ENCODE measurements at regions not wholly inside any gene's neighbourhood (a gene's known extent, or its start where the extent isn't known, plus 50 kb on each side); places are given as distances from the start of the nearest gene placed in this dataset.

DNA sequence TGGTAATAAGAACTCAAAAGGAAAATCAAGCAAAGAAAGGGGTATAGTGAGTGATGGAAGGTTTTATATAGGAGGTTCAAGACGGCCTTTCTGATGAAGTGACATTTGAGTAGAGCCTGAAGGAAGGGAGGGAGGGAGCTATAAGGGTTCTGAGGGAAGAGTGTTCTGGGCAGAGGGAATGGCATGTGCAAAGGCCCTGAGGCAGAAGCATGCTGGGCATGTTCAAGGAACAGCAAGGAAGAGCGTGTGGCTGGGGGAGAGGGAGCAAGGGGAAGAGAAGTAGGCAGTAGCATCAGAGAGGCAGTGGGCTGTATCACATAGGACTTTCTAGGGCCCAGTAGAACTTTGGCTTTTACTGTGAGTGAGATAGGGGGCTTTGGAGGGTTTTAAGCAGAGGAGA, 108.9 kb upstream of the NAV2 start:
- TF ChIP-seq, protein P1, sequence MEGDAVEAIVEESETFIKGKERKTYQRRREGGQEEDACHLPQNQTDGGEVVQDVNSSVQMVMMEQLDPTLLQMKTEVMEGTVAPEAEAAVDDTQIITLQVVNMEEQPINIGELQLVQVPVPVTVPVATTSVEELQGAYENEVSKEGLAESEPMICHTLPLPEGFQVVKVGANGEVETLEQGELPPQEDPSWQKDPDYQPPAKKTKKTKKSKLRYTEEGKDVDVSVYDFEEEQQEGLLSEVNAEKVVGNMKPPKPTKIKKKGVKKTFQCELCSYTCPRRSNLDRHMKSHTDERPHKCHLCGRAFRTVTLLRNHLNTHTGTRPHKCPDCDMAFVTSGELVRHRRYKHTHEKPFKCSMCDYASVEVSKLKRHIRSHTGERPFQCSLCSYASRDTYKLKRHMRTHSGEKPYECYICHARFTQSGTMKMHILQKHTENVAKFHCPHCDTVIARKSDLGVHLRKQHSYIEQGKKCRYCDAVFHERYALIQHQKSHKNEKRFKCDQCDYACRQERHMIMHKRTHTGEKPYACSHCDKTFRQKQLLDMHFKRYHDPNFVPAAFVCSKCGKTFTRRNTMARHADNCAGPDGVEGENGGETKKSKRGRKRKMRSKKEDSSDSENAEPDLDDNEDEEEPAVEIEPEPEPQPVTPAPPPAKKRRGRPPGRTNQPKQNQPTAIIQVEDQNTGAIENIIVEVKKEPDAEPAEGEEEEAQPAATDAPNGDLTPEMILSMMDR (IDR thresholded peaks at IDR 0.05; ENCODE audit: low read depth, low read length): no peak
- TF ChIP-seq EZH2phosphoT487 (IDR thresholded peaks at IDR 0.05; ENCODE audit: low read depth): no peak
- H3K4me1 ChIP-seq (ENCODE audit: low read length): no peaks in the 10 kb centered on the region
- peaks cover 23% of the 10 kb centered on the region for H3K27me3 ChIP-seq (ENCODE audit: low read depth, low read length)
- H3K4me2 ChIP-seq (ENCODE audit: low read length): no peak overlapping the region
- no peaks in the 10 kb centered on the region for H3K36me3 ChIP-seq (replicated peaks; ENCODE audit: low read depth, low read length)
- H3K9ac ChIP-seq (ENCODE audit: low read length): no peak overlapping the region
- H3K9me3 ChIP-seq (ENCODE audit: insufficient read depth, low read length): no peaks in the 10 kb centered on the region; the same call in 1 of the 2 replicates
- H4K20me1 ChIP-seq (ENCODE audit: insufficient read depth, low read length): no peaks in the 10 kb centered on the region
- no peak overlapping the region for H3K27ac ChIP-seq (ENCODE audit: low read length)
- H3K79me2 ChIP-seq (ENCODE audit: low read length): no peaks in the 10 kb centered on the region
- H3K4me3 ChIP-seq (ENCODE audit: low read length): no peak overlapping the region
- H2AFZ ChIP-seq (ENCODE audit: low read depth, low read length): no peak overlapping the region

DNA sequence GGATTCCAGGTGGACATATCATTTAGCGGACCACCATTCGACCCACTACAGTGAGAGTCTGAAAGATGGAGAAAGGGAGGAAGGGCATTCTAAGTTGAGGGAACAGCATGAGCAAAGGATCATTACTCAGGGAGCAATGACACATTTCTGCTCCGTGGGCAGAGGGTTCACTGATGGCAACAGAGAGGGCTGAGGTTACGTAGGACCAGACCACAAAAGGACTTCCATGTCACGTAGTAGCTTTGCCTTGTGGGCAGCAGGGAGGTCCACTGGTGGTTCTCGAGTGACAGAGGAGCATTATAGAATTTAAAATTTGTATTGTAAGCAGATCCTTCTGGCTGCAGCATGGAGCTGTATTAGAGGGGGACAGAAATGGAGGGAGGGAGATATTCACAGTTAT, 109.7 kb upstream of the NAV2 start:
- Histone ChIP-seq H3K27ac (ENCODE audit: low read length) (no peak overlapping the region), H3K4me3 (ENCODE audit: low read length) (no peak overlapping the region), H3K4me1 (ENCODE audit: low read length) (no peaks in the 10 kb centered on the region), H3K27me3 (ENCODE audit: low read depth, low read length) (peaks cover 23% of the 10 kb centered on the region), H4K20me1 (ENCODE audit: insufficient read depth, low read length) (no peaks in the 10 kb centered on the region), H2AFZ (ENCODE audit: low read depth, low read length) (no peak overlapping the region), H3K36me3 (replicated peaks; ENCODE audit: low read depth, low read length) (no peaks in the 10 kb centered on the region), H3K79me2 (ENCODE audit: low read length) (no peaks in the 10 kb centered on the region), H3K9ac (ENCODE audit: low read length) (no peak overlapping the region), H3K4me2 (ENCODE audit: low read length) (no peak overlapping the region), H3K9me3 (ENCODE audit: insufficient read depth, low read length) (no peaks in the 10 kb centered on the region; the same call in 1 of the 2 replicates)
- TF ChIP-seq, protein P1 (IDR thresholded peaks at IDR 0.05; ENCODE audit: low read depth, low read length): no peak
- no peak for TF ChIP-seq EZH2phosphoT487 (IDR thresholded peaks at IDR 0.05; ENCODE audit: low read depth)

- Histone ChIP-seq H3K36me3 (replicated peaks; ENCODE audit: low read depth, low read length) (no peaks in the 10 kb centered on the region), H3K27me3 (ENCODE audit: low read depth, low read length) (peaks cover 23% of the 10 kb centered on the region), H3K27ac (ENCODE audit: low read length) (no peak overlapping the region), H3K79me2 (ENCODE audit: low read length) (no peaks in the 10 kb centered on the region), H3K9ac (ENCODE audit: low read length) (no peak overlapping the region), H3K4me2 (ENCODE audit: low read length) (no peak overlapping the region), H2AFZ (ENCODE audit: low read depth, low read length) (no peak overlapping the region), H3K4me3 (ENCODE audit: low read length) (no peak overlapping the region), H3K9me3 (ENCODE audit: insufficient read depth, low read length) (no peaks in the 10 kb centered on the region; the same call in 1 of the 2 replicates), H3K4me1 (ENCODE audit: low read length) (no peaks in the 10 kb centered on the region), H4K20me1 (ENCODE audit: insufficient read depth, low read length) (no peaks in the 10 kb centered on the region)
- TF ChIP-seq EZH2phosphoT487 (IDR thresholded peaks at IDR 0.05; ENCODE audit: low read depth): no peak
- TF ChIP-seq, protein P1 (IDR thresholded peaks at IDR 0.05; ENCODE audit: low read depth, low read length): no peak
Measured at GRCh38 chr11:19602406-19602805, 110.2 kb upstream of the NAV2 start.

DNA sequence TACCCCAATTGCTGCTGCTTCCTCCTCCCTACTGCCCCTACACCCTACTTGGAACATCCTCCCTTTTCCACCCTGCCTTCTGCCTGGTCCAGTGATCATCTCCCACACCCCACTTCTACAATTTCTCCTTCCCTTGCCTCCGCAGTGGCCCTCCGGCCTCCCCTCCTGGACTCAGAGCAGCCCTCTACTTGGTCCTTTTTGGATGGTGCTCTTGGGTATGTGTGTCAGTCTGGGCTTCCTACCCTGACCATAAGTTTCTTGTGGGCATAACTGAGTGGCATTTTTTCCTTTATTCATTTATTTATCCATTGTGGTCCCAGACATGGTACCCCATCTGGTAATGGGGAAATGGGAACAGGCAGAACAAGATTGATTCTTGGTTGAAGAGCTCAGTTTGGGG, 111.4 kb upstream of the NAV2 start:
- Histone ChIP-seq H3K79me2 (ENCODE audit: low read length) (no peaks in the 10 kb centered on the region), H3K4me1 (ENCODE audit: low read length) (no peaks in the 10 kb centered on the region), H3K27ac (ENCODE audit: low read length) (no peak overlapping the region), H3K36me3 (replicated peaks; ENCODE audit: low read depth, low read length) (no peaks in the 10 kb centered on the region), H3K27me3 (ENCODE audit: low read depth, low read length) (peaks cover 23% of the 10 kb centered on the region), H3K4me2 (ENCODE audit: low read length) (no peak overlapping the region), H4K20me1 (ENCODE audit: insufficient read depth, low read length) (no peaks in the 10 kb centered on the region), H3K9ac (ENCODE audit: low read length) (no peak overlapping the region), H3K4me3 (ENCODE audit: low read length) (no peak overlapping the region), H3K9me3 (ENCODE audit: insufficient read depth, low read length) (no peaks in the 10 kb centered on the region; the same call in 1 of the 2 replicates), H2AFZ (ENCODE audit: low read depth, low read length) (no peak overlapping the region)
- TF ChIP-seq, protein P1 (IDR thresholded peaks at IDR 0.05; ENCODE audit: low read depth, low read length): no peak
- TF ChIP-seq EZH2phosphoT487 (IDR thresholded peaks at IDR 0.05; ENCODE audit: low read depth): no peak
